ENCODE measurements at regions not wholly inside any gene's neighbourhood (a gene's known extent, or its start where the extent isn't known, plus 50 kb on each side); places are given as distances from the start of the nearest gene placed in this dataset.

DNA sequence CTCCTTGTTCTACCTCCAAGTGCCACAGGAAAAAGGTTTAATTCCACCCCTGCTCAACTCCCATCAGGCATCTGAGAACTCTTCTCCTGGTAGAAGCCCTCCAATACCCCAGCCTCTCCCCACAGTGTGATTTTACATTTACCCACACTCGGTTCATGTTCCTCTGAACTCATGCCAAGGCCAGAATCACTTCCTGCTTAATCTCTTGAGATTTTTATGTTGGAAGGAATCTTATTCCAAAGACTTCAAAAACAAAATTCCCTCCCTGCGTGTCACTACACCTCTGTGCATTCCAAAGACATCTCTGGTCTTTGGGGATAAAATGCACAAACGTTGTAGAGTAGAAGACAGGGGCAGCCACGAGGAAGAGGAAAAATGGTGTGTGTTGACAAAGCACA is 186.8 kb downstream of the ACTL7B start:
- Histone ChIP-seq H3K4me1 (ENCODE audit: control insufficient read depth in 2 of 2, insufficient read depth in 2 of 2, low read length in 2 of 2) (no peaks in the 10 kb centered on the region), H3K4me3 (ENCODE audit: control extremely low read depth in 1 of 5, extremely low read depth in 1 of 5, insufficient read depth in 1 of 5, low read depth in 2 of 5, low read length in 4 of 5) (no peak overlapping the region), H3K9me3 (ENCODE audit: control extremely low read depth in 1 of 3, control insufficient read depth in 2 of 3, insufficient read depth in 1 of 3, low read length in 2 of 3) (peaks cover 0 to 3% (median 0%) of the 10 kb centered on the region in 3 donors), H3K4me2 (replicated peaks; ENCODE audit: low read depth, low read length, poor library complexity, severe bottlenecking) (no peak overlapping the region), H4K20me1 (ENCODE audit: control insufficient read depth, insufficient read depth, low read length, poor library complexity, severe bottlenecking) (no peaks in the 10 kb centered on the region), H3K36me3 (replicated peaks in 1 of 2; ENCODE audit: control extremely low read depth in 1 of 2, control insufficient read depth in 1 of 2, extremely low read depth in 1 of 2, insufficient read depth in 2 of 2, low read length in 1 of 2) (no peaks in the 10 kb centered on the region), H2AFZ (ENCODE audit: insufficient read depth, low read depth, low read length, poor library complexity, severe bottlenecking) (no peak overlapping the region), H3K79me2 (ENCODE audit: control insufficient read depth, insufficient read depth, low read length) (no peaks in the 10 kb centered on the region), H3K27me3 (replicated peaks in 1 of 4; ENCODE audit: control extremely low read depth in 1 of 4, control insufficient read depth in 3 of 4, insufficient read depth in 4 of 4, low read length in 3 of 4) (no peaks in the 10 kb centered on the region), H3K9ac (ENCODE audit: low read length) (no peak overlapping the region), H3K27ac (ENCODE audit: low read length in 2 of 2) (no peak overlapping the region)
- ChIA-PET CTCF (no interaction called here), POLR2A (no interaction called here)
- H3K4me1 Mint-ChIP-seq = no peaks in the 10 kb centered on the region
- TF ChIP-seq, protein P1, sequence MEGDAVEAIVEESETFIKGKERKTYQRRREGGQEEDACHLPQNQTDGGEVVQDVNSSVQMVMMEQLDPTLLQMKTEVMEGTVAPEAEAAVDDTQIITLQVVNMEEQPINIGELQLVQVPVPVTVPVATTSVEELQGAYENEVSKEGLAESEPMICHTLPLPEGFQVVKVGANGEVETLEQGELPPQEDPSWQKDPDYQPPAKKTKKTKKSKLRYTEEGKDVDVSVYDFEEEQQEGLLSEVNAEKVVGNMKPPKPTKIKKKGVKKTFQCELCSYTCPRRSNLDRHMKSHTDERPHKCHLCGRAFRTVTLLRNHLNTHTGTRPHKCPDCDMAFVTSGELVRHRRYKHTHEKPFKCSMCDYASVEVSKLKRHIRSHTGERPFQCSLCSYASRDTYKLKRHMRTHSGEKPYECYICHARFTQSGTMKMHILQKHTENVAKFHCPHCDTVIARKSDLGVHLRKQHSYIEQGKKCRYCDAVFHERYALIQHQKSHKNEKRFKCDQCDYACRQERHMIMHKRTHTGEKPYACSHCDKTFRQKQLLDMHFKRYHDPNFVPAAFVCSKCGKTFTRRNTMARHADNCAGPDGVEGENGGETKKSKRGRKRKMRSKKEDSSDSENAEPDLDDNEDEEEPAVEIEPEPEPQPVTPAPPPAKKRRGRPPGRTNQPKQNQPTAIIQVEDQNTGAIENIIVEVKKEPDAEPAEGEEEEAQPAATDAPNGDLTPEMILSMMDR (IDR thresholded peaks at IDR 0.05) = no peak
- TF ChIP-seq EZH2 (IDR thresholded peaks at IDR 0.05; ENCODE audit: borderline replicate concordance, insufficient read depth, low read depth, low read length, poor library complexity, severe bottlenecking) = no peak
- intact Hi-C loops (cut with micrococcal nuclease) = no loop called here
- no peaks in the 10 kb centered on the region for H3K9me3 Mint-ChIP-seq (ENCODE audit: insufficient read depth)
- no peak for ATAC-seq (ENCODE audit: low read depth)
- no peak overlapping the region for H3K27ac Mint-ChIP-seq
- no peaks in the 10 kb centered on the region for H3K27me3 Mint-ChIP-seq
- H3K4me3 Mint-ChIP-seq = no peak overlapping the region
- no CpG with 5 or more reads among the region's 4 CpGs for WGBS (ENCODE audit: insufficient coverage)
- no peak for DNase-seq

DNA sequence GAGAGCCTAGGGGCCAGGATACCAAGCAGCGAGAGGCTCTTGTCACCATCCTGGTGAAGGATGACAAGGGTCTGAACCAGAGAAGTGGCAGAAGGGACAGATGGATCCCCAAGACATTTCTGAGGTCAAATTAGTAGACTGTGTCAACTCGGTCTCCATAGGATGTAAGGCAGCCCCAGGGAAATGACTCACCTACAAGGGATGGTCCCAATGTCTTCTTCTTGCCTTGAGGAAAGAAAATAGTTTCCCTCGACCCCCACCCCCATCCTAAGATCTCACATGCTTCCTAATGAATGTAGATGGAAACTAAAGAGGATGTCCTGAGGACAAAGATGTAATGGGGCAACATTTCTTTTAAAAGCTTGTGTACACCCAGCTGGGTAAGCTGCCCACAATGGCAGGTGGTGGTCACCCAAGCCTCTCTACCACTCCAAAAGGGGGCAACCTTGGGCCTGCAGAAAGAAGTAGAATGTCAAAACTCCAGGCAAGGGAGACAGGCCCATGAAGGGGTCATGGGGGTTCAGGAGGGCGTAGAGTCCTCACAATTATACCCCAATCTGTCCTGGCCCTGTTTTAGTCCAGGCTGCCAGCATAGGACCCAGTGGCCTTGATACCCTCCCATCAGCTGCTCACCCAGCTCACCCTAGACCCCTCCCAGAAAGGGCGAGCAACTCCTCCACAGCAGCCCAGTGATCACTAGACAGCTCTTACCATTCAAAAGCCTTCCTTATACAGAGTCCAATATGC is 187.4 kb downstream of the ACTL7B start:
- intact Hi-C loops (cut with micrococcal nuclease) = no loop called here
- Histone ChIP-seq H3K9ac (ENCODE audit: low read length) (no peak overlapping the region), H3K27ac (ENCODE audit: low read length in 2 of 2) (no peak overlapping the region), H4K20me1 (ENCODE audit: control insufficient read depth, insufficient read depth, low read length, poor library complexity, severe bottlenecking) (no peaks in the 10 kb centered on the region), H3K36me3 (replicated peaks in 1 of 2; ENCODE audit: control extremely low read depth in 1 of 2, control insufficient read depth in 1 of 2, extremely low read depth in 1 of 2, insufficient read depth in 2 of 2, low read length in 1 of 2) (no peaks in the 10 kb centered on the region), H3K79me2 (ENCODE audit: control insufficient read depth, insufficient read depth, low read length) (no peaks in the 10 kb centered on the region), H3K4me2 (replicated peaks; ENCODE audit: low read depth, low read length, poor library complexity, severe bottlenecking) (no peak overlapping the region), H3K27me3 (replicated peaks in 1 of 4; ENCODE audit: control extremely low read depth in 1 of 4, control insufficient read depth in 3 of 4, insufficient read depth in 4 of 4, low read length in 3 of 4) (no peaks in the 10 kb centered on the region), H3K4me3 (ENCODE audit: control extremely low read depth in 1 of 5, extremely low read depth in 1 of 5, insufficient read depth in 1 of 5, low read depth in 2 of 5, low read length in 4 of 5) (no peak overlapping the region), H3K4me1 (ENCODE audit: control insufficient read depth in 2 of 2, insufficient read depth in 2 of 2, low read length in 2 of 2) (no peaks in the 10 kb centered on the region), H2AFZ (ENCODE audit: insufficient read depth, low read depth, low read length, poor library complexity, severe bottlenecking) (no peak overlapping the region), H3K9me3 (ENCODE audit: control extremely low read depth in 1 of 3, control insufficient read depth in 2 of 3, insufficient read depth in 1 of 3, low read length in 2 of 3) (peaks cover 0 to 3% (median 0%) of the 10 kb centered on the region in 3 donors)
- Mint-ChIP-seq H3K4me3 (no peak overlapping the region), H3K9me3 (ENCODE audit: insufficient read depth) (no peaks in the 10 kb centered on the region), H3K4me1 (no peaks in the 10 kb centered on the region), H3K27ac (no peak overlapping the region), H3K27me3 (no peaks in the 10 kb centered on the region)
- POLR2A ChIA-PET = no interaction called here
- no peak for DNase-seq
- no peak for TF ChIP-seq EZH2 (IDR thresholded peaks at IDR 0.05; ENCODE audit: borderline replicate concordance, insufficient read depth, low read depth, low read length, poor library complexity, severe bottlenecking)
- 72% methylated on average over 4 of the region's 5 CpGs for WGBS (ENCODE audit: insufficient coverage)
- no peak for ATAC-seq (ENCODE audit: low read depth)
- CTCF ChIA-PET = no interaction called here

Data from B cell (primary cell).